ENCODE measurements at regions not wholly inside any gene's neighbourhood (a gene's known extent, or its start where the extent isn't known, plus 50 kb on each side); places are given as distances from the start of the nearest gene placed in this dataset.

DNA sequence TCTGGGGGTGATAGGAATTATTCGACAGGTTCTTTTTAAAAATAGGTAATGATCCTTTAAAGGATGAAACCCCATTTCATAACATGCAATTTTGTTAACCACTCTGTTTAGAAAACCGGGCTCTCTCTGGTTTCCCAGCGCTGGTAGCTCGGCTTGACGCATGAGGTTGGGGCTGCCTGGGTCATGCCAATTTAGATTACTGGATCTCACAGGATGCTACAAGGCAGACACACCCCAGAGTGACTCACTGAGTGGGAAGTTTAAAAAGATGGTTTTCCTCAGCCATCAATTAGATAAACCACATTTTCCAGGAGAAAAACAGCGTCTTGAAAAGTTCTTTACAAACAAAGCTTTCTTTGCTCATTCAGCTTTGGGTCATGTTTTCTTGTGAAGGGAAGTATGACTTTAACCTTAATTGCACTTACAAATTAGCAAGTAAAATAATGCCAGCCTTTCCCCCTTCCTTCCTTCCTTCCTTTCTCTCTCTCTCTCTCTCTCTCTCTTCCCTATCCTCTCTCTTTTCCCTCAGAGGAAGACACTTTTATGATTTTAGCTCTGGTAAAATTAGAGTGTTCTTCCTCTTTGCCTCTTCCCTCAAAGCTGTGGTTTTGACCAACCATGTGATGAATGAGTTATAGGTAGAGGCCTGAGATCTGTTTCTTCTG lies 99.8 kb downstream of the EPDR1 start:
- TF ChIP-seq, protein P1, sequence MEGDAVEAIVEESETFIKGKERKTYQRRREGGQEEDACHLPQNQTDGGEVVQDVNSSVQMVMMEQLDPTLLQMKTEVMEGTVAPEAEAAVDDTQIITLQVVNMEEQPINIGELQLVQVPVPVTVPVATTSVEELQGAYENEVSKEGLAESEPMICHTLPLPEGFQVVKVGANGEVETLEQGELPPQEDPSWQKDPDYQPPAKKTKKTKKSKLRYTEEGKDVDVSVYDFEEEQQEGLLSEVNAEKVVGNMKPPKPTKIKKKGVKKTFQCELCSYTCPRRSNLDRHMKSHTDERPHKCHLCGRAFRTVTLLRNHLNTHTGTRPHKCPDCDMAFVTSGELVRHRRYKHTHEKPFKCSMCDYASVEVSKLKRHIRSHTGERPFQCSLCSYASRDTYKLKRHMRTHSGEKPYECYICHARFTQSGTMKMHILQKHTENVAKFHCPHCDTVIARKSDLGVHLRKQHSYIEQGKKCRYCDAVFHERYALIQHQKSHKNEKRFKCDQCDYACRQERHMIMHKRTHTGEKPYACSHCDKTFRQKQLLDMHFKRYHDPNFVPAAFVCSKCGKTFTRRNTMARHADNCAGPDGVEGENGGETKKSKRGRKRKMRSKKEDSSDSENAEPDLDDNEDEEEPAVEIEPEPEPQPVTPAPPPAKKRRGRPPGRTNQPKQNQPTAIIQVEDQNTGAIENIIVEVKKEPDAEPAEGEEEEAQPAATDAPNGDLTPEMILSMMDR (IDR thresholded peaks at IDR 0.05; ENCODE audit: low read depth, low read length) = no peak
- H3K27ac ChIP-seq = no peak overlapping the region
- no peaks in the 10 kb centered on the region for H3K9me3 ChIP-seq (ENCODE audit: severe bottlenecking)
- no peak for DNase-seq
- no peaks in the 10 kb centered on the region for H3K27me3 ChIP-seq (ENCODE audit: insufficient read depth, low read depth, severe bottlenecking)
- H3K4me3 ChIP-seq (ENCODE audit: low read depth, low read length) = no peak overlapping the region
- no peaks in the 10 kb centered on the region for H3K36me3 ChIP-seq

DNA sequence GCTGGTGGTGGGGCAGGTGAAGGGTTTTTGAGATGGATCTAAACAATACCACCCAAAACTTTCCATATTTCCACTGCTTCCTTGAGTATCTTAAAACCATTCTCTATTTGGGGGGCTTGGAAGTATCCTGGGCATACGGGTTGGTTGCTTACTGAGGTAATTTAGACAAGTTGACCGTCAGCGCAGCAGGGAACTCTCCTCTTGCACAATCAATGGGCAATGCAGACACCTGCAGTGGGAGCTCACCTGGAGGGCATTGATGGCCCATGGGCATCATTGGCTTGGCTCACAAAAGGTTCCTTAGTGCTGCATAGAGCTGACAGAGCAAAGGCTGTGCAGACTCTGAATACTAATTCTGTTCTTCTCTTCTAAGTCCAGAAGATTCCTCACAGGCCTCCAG lies 101.5 kb downstream of the EPDR1 start:
- Histone ChIP-seq H3K27ac (no peak overlapping the region), H3K36me3 (no peaks in the 10 kb centered on the region)

DNA sequence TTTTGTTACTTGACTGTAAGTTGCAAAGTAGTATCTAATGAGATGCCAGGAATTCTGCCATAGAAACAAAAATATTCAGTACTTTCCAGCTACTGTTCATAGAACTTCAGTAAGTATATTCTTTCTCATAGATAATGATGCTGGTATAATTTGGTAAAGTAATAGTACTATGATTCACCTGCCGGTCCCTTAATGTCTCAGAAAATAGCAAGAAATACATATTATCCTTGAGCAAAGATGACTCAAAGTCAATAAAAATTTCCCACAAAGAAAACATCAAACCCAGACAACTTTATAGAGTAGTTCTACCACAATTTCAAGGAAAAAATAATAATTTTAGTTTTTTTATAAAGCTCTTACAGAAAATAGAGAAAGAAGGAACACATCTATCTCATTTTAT lies 105.4 kb downstream of the EPDR1 start:
- Histone ChIP-seq H3K4me3 (ENCODE audit: low read depth, low read length) (no peak overlapping the region), H3K9me3 (ENCODE audit: severe bottlenecking) (no peaks in the 10 kb centered on the region), H3K36me3 (no peaks in the 10 kb centered on the region), H3K27me3 (ENCODE audit: insufficient read depth, low read depth, severe bottlenecking) (no peaks in the 10 kb centered on the region), H3K27ac (no peak overlapping the region; the same call in 1 of the 2 replicates)
- no peak for DNase-seq
- TF ChIP-seq, protein P1 (IDR thresholded peaks at IDR 0.05; ENCODE audit: low read depth, low read length) = no peak

More for the DNA sequence above, 101.5 kb downstream of the EPDR1 start:
- DNase-seq = no peak
- Histone ChIP-seq H3K27me3 (ENCODE audit: insufficient read depth, low read depth, severe bottlenecking) (no peaks in the 10 kb centered on the region), H3K4me3 (ENCODE audit: low read depth, low read length) (no peak overlapping the region), H3K9me3 (ENCODE audit: severe bottlenecking) (no peaks in the 10 kb centered on the region)
- TF ChIP-seq, protein P1 (IDR thresholded peaks at IDR 0.05; ENCODE audit: low read depth, low read length) = no peak

DNA sequence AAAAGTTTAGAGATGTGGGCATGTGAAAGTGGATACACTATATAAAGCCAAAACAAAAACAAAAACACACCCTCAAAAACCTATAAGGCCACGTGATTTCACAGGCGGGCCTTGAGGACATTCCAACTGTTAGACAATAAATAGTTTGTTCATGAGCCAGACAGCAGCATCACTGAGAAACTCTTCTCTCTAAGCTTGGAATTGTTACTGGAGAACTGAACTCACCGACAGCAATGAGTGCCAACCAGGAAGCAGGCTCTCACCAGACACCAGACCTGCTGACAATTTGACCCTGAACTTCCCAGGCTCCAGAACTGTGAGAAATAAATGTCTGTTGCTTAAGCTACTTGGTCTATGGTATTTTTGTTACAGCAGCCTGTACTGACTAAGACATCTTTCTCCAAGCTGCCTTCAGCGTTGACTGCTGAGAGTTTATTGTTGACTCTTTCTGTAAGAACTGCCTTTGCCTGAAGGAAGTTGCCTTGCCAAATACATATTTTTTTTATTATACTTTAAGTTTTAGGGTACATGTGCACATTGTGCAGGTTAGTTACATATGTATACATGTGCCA lies 107.5 kb downstream of the EPDR1 start:
- TF ChIP-seq, protein P1 (IDR thresholded peaks at IDR 0.05; ENCODE audit: low read depth, low read length) = no peak
- no peak overlapping the region for H3K27ac ChIP-seq
- no peak for DNase-seq

DNA sequence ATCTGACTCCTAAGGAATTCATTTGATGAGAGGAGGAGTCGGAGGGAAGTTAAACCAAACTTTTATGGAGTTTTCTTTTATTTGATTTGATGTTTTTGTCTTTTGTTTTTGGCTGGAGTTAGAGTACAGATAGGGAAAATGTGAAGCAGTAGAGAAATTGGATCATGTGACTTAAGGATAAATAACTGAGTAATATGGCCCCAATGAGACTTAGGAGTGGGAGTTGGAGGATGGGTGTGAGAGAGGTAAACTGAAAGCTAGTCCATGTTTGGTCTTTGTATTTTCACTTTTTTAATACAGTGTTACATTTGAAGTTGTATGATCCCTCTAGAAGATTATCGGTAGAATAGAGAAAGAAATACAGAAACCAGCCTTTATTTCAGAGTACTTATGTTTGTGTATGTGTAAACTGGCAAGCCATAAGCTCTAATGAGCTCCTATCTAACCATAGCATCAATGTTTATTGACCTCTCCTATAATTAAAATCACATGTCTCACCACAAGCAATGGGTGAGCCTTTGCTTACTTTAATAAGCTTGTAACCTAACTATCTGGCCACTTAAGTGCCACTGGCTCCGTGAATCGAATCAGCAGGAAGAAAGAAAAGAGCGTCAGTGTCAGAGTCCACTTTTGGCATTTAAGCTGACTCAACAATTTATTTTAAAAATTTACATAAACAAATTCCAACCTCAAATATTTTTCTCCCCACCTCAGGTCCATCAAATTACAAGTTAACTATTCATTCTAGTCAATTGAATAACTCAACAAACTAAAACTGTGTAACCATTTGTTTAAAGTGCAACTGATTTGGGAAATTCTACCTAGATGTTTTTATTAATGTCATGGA lies 113.8 kb downstream of the EPDR1 start:
- no peaks in the 10 kb centered on the region for H3K27me3 ChIP-seq (ENCODE audit: insufficient read depth, low read depth, severe bottlenecking)
- no peaks in the 10 kb centered on the region for H3K9me3 ChIP-seq (ENCODE audit: severe bottlenecking)
- no peak for DNase-seq
- TF ChIP-seq, protein P1 (IDR thresholded peaks at IDR 0.05; ENCODE audit: low read depth, low read length) = no peak
- H3K4me3 ChIP-seq (ENCODE audit: low read depth, low read length) = no peak overlapping the region
- H3K27ac ChIP-seq = no peak overlapping the region
- H3K36me3 ChIP-seq = no peaks in the 10 kb centered on the region

More for the DNA sequence above, 107.5 kb downstream of the EPDR1 start:
- H3K36me3 ChIP-seq = no peaks in the 10 kb centered on the region
- H3K27me3 ChIP-seq (ENCODE audit: insufficient read depth, low read depth, severe bottlenecking) = no peaks in the 10 kb centered on the region
- H3K4me3 ChIP-seq (ENCODE audit: low read depth, low read length) = no peak overlapping the region
- no peaks in the 10 kb centered on the region for H3K9me3 ChIP-seq (ENCODE audit: severe bottlenecking)

Measured in WERI-Rb-1 (cell line).